GM18868 (cell line): ENCODE measurements at regions not wholly inside any gene's neighbourhood (a gene's known extent, or its start where the extent isn't known, plus 50 kb on each side); places are given as distances from the start of the nearest gene placed in this dataset.
"Not testable (repeated sequence)": the region's sequence is repeated elsewhere in the genome, so short reads cannot be mapped to it uniquely, and the experiment has no call there.

Source experiments
- ATAC-seq: cut with Tn5 transposase; IDR thresholded peaks from one replicate; pipeline ENCODE4 v1.9.1; 2021; ENCODE audit warnings: mild to moderate bottlenecking, moderate library complexity; ENCODE audit not compliant: unreplicated experiment

- ATAC-seq = no peak
Observed at GRCh38 chr3:194858382-194858781, 172.7 kb downstream of the FAM43A start.

DNA sequence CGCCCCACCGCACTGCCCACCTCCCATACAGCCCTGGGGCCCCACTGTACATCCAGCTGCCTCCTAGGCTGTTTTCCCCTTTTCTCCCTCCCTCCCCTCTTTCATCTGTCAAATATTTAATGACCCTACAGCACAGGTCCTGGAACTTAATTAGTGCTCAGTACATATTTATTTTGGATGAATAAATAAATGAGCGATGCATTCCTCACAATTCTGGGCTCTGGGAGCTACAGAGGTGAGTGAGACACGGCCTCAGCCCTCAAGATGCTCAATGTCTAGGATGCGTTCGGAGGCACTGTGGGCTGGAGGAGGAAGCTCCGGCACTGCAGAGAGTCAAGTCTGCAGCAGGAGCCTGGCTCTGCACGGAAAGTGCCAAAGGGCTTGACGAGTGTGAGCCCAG lies 175.0 kb downstream of the FAM43A start:
- ATAC-seq = no peak

DNA sequence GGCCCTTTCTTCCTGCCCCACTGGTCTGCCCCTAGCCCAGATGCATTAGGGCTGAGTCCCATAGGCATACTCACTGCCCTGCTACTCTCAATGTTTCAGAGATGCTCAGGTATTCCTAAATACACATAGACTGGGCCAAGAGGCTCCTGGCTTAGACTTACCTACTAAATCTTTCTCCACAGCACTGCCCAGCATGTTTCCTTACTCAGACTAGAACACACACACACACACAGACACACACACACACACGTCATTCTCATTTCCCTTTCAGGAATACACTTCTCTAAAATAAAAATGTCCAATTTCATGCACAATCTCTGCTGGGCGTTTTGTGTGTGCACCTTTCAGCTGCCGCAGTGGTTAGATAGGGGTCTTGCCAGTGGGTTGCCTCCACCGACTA lies 175.7 kb downstream of the FAM43A start:
- no peak for ATAC-seq

DNA sequence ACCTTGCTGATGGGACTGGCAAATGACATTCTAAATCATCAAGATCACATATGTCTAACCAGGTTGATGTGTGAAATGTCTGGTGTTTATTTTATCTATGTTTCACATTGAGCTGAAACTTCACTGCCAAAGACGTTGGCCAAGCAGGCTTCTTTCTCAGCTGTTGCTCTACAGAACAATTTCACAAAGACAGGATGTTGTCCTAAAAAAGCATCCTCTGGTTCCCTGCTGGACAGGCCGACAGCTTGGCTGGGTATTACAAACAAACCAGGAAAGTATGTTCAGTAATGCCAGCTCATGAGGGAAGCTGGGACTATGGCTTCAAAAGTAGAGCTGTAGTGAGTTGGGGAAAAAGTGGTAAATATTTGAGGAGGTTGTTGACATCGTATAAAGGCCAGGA lies 179.4 kb downstream of the FAM43A start:
- no peak for ATAC-seq

DNA sequence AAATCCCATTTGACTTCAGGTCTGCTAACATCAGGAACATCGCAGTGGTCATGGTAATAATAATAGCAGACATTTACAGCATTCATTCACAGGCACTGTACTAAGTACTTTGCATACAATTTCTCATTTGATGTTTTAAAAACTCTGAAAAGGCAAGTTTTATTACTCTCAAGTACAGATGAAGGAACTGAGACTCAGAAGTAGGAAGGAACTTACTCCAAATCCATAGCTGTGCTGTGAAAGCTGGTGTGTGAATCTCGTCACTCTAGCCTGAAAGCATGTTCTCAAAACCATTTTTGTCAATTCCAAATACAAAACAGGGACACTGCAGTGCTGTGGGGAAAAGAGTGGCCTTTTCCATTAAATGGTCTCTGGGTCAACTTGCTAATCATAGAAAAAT lies 179.9 kb downstream of the FAM43A start:
- no peak for ATAC-seq

DNA sequence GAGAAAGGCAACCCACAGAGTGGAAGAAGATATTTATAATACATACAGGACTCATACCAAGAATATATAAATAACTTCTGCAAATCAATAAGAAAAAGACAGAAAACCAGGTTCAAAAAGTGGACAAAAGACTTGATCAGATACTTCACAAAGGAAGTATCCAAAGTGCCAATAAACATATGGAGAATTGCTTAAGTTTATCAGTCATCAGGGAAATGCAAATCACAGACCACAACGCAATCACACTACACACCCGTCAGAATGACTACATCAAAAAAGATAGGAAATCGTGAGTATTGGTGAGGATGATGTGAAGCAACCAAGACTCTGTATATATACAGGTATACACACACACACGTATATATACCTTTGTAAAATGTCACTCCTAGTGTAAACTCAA lies 180.6 kb downstream of the FAM43A start:
- ATAC-seq = no peak

DNA sequence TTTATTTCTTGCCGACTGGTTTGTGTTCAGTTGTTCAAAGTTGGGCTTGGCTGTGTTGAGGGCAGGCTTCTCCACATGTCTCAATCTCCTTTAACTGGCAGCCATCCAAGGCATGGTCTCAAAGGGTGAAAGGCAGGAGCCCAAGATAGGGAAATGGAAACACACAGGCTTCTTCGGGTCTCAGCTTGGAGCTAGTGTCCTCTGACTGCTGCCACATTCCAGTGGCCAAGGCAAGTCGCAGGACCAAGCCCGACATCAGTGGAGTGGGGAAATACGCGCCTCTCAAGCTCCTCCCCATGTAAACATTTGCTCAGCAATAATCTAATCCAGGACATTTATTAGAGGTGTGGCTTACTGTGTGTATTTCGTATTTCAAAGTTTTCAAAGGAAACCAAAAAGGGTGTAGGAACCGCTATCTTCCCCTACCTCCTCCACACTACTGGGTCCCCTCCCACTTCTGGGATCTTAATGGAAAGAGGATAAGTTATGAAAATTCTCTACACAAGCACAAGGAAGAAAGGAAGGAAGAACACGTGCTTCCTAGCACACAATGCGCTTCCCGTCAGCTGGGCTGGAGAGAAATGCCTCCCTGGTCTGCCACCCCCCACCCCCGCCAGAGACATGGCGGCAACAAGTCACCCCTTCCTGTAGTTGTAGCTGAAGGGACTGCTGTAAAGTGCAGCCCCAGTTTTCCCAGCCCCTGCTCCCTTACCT lies 181.7 kb downstream of the FAM43A start:
- no peak for ATAC-seq

DNA sequence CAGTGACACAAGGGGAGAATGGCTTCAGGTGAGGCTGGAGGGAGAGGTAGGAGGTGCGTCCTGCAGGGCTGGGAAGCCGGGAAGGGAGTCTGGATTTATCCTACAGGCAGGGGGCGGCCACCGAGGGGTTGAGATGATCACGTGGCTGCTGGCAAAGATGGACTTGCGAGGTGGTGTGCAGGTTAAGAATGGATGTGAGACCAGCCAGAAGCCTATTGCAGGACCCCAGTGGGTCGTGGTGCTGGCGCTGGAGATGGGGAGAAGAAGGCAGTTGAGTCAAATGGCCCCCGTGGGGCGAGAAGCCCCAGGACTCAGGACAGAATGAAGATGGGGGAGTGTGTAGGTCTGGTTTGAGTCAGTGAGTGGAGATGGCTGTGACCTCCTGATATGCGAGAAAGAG lies 183.1 kb downstream of the FAM43A start:
- ATAC-seq = no peak

- no peak for ATAC-seq
Observed at GRCh38 chr3:194869482-194870169, 183.9 kb downstream of the FAM43A start.

DNA sequence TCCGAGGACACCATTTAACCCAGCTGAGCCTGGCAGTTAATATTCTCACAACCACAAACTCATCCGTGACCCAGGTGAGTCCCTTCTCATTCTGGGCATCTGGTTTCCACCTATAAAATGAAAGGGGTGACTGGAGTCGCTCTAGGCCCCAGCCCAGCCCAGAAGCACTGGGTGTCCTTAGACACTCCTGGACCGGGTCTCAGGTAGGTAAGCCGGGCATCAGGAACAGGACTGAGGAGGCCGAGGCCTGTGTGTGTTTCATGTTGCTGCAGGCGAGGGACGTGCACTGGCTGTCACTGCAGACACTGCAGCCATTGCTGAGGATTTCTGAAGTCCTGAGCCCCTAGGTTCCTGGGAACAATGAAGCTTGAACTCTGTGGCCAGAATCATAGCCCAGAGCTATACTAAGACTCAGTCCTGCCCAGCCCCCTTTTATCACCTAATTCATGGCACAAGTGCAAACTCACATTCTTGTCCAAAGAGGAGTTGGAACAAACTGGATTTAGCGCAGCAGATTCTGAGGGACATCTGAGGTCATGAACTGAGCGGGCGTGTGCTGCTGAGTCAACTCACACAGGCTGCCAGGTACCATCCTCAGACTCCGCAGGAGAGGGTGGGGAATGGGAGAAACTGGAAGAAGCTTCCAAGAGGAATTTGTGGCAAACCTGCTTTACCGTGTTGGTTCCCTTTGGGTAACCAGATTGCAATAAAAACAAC lies 184.9 kb downstream of the FAM43A start:
- ATAC-seq = no peak

GRCh38 chr3:194871143-194871863 lies 185.6 kb downstream of the FAM43A start:
- ATAC-seq = peak; percentile 63

GRCh38 chr3:194871864-194872668 lies 186.4 kb downstream of the FAM43A start:
- peak; percentile 28 for ATAC-seq

DNA sequence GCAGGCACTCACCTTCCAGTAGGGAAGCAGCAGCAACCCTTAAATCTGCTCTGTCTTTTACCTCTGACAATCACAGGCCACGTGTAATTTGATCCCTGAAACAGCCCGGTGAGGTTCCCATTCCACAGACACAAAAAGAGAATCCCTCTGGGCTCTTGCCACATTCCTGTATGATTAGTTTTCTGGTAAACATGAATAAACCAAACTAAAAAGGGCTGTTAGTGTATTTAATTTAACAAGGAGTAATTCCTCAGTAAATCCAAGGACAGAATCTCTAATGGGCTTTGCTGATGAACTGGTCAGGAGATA lies 186.9 kb downstream of the FAM43A start:
- no peak for ATAC-seq

DNA sequence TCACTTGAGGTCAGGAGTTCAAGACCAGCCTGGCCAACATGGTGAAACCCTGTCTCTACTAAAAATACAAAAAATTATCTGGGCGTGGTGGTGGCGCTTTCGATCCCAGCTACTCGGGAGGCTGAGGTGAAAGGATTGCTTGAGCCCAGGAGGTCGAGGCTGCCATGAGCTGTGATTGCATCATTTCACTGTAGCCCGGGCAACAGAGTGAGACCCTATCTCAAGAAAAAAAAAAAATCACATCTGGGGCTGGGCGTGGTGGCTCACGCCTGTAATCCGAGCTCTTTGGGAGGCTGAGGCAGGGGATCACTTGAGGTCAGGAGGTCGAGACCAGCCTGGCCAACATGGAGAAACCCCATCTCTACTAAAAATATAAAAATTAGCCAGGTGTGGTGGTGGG lies 187.8 kb downstream of the FAM43A start:
- not testable (repeated sequence) for ATAC-seq

GRCh38 chr3:194874206-194874605 lies 188.5 kb downstream of the FAM43A start:
- no peak for ATAC-seq

- ATAC-seq = no peak
Observed at GRCh38 chr3:194874783-194875182, 189.1 kb downstream of the FAM43A start.

DNA sequence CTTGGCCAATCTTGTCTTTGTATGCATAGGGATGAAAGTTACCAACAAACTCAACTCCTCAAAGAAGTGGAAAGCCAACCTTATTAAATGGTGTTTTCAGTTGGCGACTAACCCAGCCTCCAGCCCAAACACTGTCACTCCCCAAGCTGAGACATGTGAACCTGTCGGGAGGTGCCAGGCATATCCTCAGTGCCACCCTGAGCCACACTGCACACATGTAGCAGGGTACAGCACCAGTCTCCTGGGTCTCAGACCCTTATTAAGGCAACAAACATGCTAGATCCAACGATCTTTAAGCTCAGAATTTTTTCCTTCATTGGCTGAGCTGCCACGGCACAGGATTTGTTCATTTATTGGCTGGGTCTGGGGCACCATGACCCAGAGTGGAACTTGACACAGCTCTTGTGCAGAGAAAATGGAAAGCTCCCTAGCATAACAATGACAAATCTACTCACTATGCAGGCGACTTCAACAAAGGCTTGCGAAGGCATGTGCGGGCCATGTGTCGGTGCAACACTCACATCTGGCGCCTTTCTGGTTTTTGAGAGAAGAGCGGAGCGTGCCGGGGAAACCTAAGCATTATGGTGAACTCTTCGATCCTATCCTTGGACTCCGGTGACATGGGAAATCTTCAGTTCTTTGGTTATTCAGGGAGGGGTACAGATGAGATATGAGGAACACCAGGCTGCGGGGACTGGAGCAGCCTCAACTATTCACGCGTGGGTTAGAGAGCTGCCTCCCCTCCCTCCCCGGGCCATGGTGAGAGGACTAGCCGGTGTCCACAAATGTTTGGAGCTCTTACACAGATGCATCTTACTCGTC lies 190.1 kb downstream of the FAM43A start:
- ATAC-seq = no peak

GRCh38 chr3:194876403-194877095 lies 190.9 kb downstream of the FAM43A start:
- no peak for ATAC-seq
